ENCODE measurements at regions not wholly inside any gene's neighbourhood (a gene's known extent, or its start where the extent isn't known, plus 50 kb on each side); places are given as distances from the start of the nearest gene placed in this dataset.

DNA sequence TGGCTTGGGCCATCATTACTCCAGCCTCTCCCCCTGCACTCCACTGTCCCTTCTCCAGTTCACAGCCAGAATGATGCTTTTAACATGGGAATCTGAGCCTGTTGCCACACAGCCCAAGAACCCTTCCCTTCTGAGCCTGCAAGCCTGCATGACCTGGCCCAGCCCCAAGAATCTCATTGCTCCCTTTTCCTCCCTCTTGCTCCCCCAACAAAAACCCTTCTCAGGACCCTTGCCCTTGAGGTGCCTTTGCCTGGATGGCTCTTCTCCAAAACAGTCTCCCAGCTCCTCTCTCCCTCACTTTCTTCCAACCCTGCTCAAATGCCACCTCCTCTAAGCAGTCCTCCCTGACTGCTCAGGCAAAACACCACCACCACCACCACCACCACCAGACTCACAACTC is 157.2 kb downstream of the ANKRD60 start:
- Histone ChIP-seq H3K9me3 (ENCODE audit: insufficient read depth in 2 of 2, low read depth in 1 of 2, low read length in 1 of 2) (no peaks in the 10 kb centered on the region), H3K4me3 (ENCODE audit: extremely low read depth in 1 of 4, insufficient read depth in 2 of 4, low read depth in 3 of 4, low read length in 4 of 4) (no peak overlapping the region), H3K9ac (replicated peaks in 1 of 4; ENCODE audit: extremely low read depth in 1 of 4, low read depth in 3 of 4, low read length in 3 of 4) (no peak overlapping the region), H3K4ac (replicated peaks; ENCODE audit: insufficient read length, low read depth, low read length) (no peak overlapping the region), H3K23ac (ENCODE audit: insufficient read length) (no peak overlapping the region), H2BK20ac (ENCODE audit: low read length) (no peak overlapping the region), H2BK12ac (ENCODE audit: low read depth, low read length) (no peak overlapping the region), H3K4me1 (replicated peaks in 1 of 4; ENCODE audit: control insufficient read depth in 3 of 4, insufficient read depth in 4 of 4, low read length in 3 of 4) (no peaks in the 10 kb centered on the region; a peak in 3 of 7 replicates), H3K27me3 (replicated peaks in 1 of 4; ENCODE audit: control insufficient read depth in 3 of 4, extremely low read depth in 1 of 4, insufficient read depth in 3 of 4, low read length in 3 of 4) (no peaks in the 10 kb centered on the region), H4K5ac (ENCODE audit: insufficient read length, low read depth, low read length) (no peak overlapping the region), H3K27ac (ENCODE audit: low read depth, low read length) (no peak overlapping the region), H2AFZ (ENCODE audit: low read length) (no peak overlapping the region), H3K4me2 (ENCODE audit: insufficient read depth in 1 of 2, low read depth in 2 of 2, low read length in 2 of 2) (no peak overlapping the region), H2BK5ac (ENCODE audit: low read depth, low read length) (no peak overlapping the region), H2BK120ac (replicated peaks; ENCODE audit: low read depth, low read length) (no peak overlapping the region), H3K79me1 (ENCODE audit: low read depth, low read length) (no peaks in the 10 kb centered on the region), H3K14ac (ENCODE audit: insufficient read length) (no peak overlapping the region), H3K18ac (ENCODE audit: extremely low read depth, low read length) (no peak overlapping the region), H2AK5ac (ENCODE audit: low read depth, low read length) (no peak overlapping the region), H4K8ac (ENCODE audit: extremely low read depth, insufficient read depth, low read length) (no peak overlapping the region; the same call in 1 of the 2 replicates), H3K79me2 (ENCODE audit: control insufficient read depth in 1 of 2, insufficient read depth in 2 of 2, low read length in 2 of 2) (no peaks in the 10 kb centered on the region), H4K91ac (replicated peaks; ENCODE audit: insufficient read length, low read length) (no peak overlapping the region), H4K20me1 (replicated peaks in 1 of 2; ENCODE audit: control insufficient read depth in 1 of 2, insufficient read depth in 2 of 2, low read length in 2 of 2) (no peaks in the 10 kb centered on the region), H3K23me2 (ENCODE audit: low read depth, low read length) (no peaks in the 10 kb centered on the region), H2BK15ac (ENCODE audit: low read length) (no peak overlapping the region), H3K36me3 (ENCODE audit: control insufficient read depth in 2 of 4, insufficient read depth in 4 of 4, low read length in 3 of 4) (no peaks in the 10 kb centered on the region), H3K56ac (replicated peaks; ENCODE audit: insufficient read length, low read depth, low read length) (no peak overlapping the region)
- FAIRE-seq, result no peak
- DNase-seq (ENCODE audit: low read depth in 1 of 2, low spot score in 2 of 2), result peak in 1 of 2 experiments; percentile 14
- ChIA-PET POLR2A (ENCODE audit: partially characterized antibody) (no interaction called here), CTCF (ENCODE audit: partially characterized antibody) (interaction anchor here (1.0 to 6.5 kb wide), 2 partner anchors 16 to 37 kb away, joined by 3 to 36 read pairs; no protein-coding TSS in a partner anchor)
- TF ChIP-seq CREB1 (IDR thresholded peaks at IDR 0.05), result no peak
- TF ChIP-seq POLR2AphosphoS5 (IDR thresholded peaks at IDR 0.05; ENCODE audit: low read depth, low read length), result no peak
- TF ChIP-seq MAFK (IDR thresholded peaks at IDR 0.05; ENCODE audit: low read depth, low read length), result no peak
- TF ChIP-seq BRCA1 (IDR thresholded peaks at IDR 0.05; ENCODE audit: low read depth, low read length), result no peak
- TF ChIP-seq TAF1 (IDR thresholded peaks at IDR 0.05; ENCODE audit: low read depth, low read length), result no peak
- no peak for TF ChIP-seq ASH2L (IDR thresholded peaks at IDR 0.05; ENCODE audit: low read length)
- TF ChIP-seq, protein P1, sequence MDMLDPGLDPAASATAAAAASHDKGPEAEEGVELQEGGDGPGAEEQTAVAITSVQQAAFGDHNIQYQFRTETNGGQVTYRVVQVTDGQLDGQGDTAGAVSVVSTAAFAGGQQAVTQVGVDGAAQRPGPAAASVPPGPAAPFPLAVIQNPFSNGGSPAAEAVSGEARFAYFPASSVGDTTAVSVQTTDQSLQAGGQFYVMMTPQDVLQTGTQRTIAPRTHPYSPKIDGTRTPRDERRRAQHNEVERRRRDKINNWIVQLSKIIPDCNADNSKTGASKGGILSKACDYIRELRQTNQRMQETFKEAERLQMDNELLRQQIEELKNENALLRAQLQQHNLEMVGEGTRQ (IDR thresholded peaks at IDR 0.05; ENCODE audit: low read length), result no peak
- TF ChIP-seq RXRA (IDR thresholded peaks at IDR 0.05; ENCODE audit: insufficient read depth, low read depth, low read length), result no peak
- no peak for TF ChIP-seq POU5F1 (IDR thresholded peaks at IDR 0.05; ENCODE audit: low read depth, low read length)
- TF ChIP-seq, protein P2, sequence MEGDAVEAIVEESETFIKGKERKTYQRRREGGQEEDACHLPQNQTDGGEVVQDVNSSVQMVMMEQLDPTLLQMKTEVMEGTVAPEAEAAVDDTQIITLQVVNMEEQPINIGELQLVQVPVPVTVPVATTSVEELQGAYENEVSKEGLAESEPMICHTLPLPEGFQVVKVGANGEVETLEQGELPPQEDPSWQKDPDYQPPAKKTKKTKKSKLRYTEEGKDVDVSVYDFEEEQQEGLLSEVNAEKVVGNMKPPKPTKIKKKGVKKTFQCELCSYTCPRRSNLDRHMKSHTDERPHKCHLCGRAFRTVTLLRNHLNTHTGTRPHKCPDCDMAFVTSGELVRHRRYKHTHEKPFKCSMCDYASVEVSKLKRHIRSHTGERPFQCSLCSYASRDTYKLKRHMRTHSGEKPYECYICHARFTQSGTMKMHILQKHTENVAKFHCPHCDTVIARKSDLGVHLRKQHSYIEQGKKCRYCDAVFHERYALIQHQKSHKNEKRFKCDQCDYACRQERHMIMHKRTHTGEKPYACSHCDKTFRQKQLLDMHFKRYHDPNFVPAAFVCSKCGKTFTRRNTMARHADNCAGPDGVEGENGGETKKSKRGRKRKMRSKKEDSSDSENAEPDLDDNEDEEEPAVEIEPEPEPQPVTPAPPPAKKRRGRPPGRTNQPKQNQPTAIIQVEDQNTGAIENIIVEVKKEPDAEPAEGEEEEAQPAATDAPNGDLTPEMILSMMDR (IDR thresholded peaks at IDR 0.05; ENCODE audit: control extremely low read depth in 1 of 3, insufficient read depth in 1 of 3, low read depth in 1 of 3, low read length in 3 of 3), result no peak
- no peak for TF ChIP-seq BCL11A (IDR thresholded peaks at IDR 0.05; ENCODE audit: low read depth in 2 of 2, low read length in 2 of 2)
- TF ChIP-seq TAF7 (optimal IDR thresholded peaks at IDR 0.05; ENCODE audit: borderline replicate concordance, low read depth, low read length), result no peak

Data from H1 (cell line).